Gastroesophageal sphincter (tissue), 3 donors: ENCODE measurements at regions not wholly inside any gene's neighbourhood (a gene's known extent, or its start where the extent isn't known, plus 50 kb on each side); places are given as distances from the start of the nearest gene placed in this dataset.

Experiments used
- CTCF ChIP-seq, 4 experiments: fragments of 200-600 bp in 2 of 4; fragments of 450-650 bp in 2 of 4; sonication (generic) in 1 of 4; IDR thresholded peaks; one replicate each; pipeline ENCODE4 v1.5.1; 2017 to 2019; ENCODE audit warnings: antibody characterized with exemption in 4 of 4, mild to moderate bottlenecking in 2 of 4, moderate library complexity in 2 of 4
- POLR2A ChIP-seq, 2 donors: fragments of 450-650 bp; IDR thresholded peaks; one replicate each; pipeline ENCODE4 v1.6.1; 2017; ENCODE audit warnings: antibody characterized with exemption in 2 of 2, mild to moderate bottlenecking in 2 of 2, moderate library complexity in 1 of 2

DNA sequence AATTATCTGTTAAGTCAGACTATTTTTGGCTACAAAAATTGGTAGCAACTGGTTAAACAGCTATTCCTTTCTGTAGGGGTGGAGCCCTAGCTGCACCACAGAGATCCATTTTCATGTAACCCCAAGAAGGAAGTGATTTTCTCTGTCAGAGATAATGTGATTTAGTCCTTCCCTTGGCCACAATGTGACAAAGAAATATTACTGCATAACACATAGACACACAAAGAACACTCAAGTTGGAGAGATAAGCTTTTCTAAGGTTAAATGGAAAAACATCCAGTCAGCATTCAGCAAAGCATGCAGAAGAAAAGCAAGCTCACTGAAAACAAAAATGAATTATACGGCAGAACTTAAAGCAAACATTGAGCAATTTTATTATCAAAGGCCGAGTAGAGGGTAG lies 227.8 kb upstream of the CDH9 start:
- TF ChIP-seq CTCF (IDR thresholded peaks at IDR 0.05): no peak
- TF ChIP-seq POLR2A (IDR thresholded peaks at IDR 0.05): no peak
